ENCODE measurements at regions not wholly inside any gene's neighbourhood (a gene's known extent, or its start where the extent isn't known, plus 50 kb on each side); places are given as distances from the start of the nearest gene placed in this dataset.
A peak's percentile ranks its signal among the peaks of the same experiment; 100 is the strongest.

DNA sequence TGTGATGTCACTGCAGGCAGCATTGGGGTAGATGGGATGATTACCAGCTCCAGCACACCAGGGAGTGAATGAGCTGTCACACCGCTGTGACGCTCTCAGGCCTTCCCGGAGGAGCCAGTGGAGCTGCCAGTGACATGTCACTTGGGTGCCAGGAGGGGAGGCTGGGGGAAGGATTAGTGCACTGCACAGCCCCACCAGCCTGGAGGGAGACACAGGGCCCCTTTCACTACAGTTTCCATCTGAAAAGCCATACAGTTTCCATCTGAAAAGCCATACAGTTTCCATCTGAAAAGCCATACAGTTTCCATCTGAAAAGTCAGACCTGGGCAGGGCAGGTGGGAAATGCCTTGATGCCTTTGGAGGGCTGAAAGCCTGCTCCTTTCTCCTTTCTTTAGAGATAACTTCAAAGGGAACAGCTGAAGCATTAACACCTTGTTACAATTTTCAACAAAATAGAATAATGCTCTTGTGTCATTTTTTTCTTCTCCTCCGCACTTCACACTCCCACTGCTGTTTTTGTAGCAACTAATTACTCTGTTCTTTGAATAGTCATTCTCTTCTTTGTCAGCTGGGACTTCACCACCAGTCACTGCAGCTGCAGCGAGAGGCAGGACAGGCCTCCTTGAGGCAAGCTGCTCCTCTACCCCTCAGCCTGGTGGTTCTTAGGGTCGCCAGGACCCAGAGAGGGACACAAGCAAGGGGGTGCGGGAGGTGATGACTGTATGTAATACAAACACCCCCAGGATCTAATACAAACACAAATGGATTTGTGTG lies 256.9 kb upstream of the RGS6 start:
- DNase-seq (ENCODE audit: low spot score) = no peak
- ATAC-seq = no peak
- intact Hi-C loops (cut with DNase I) = no loop called here

GRCh38 chr14:71675900-71676287 lies 256.3 kb upstream of the RGS6 start:
- DNase-seq (ENCODE audit: low spot score) (no peak), ATAC-seq (no peak)
- intact Hi-C loops (cut with DNase I) = no loop called here

- DNase-seq (ENCODE audit: low spot score) (no peak), ATAC-seq (no peak)
- intact Hi-C loops (cut with DNase I) = no loop called here
Observed at GRCh38 chr14:71680736-71681387, 251.4 kb upstream of the RGS6 start.

DNA sequence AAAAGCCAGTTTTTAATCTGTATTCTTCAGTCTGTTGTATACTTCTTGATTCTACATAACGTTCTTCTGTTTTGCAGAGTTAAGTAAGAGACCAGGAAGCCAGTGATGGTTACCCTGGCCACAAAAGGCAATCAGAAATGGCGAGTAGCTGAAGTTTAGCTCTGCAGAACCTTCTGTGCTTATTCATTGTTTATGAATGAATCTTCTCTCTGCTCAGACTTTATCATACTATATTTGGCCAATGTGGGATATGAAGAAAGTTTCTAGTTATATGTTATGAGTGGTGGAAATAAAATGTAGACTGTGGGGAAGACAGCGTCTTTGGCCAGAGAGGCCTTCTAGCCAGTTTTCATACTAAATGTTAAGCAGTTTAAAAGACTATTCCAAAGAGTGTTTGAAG lies 249.9 kb upstream of the RGS6 start:
- ATAC-seq (no peak), DNase-seq (ENCODE audit: low spot score) (no peak)
- intact Hi-C loops (cut with DNase I) = no loop called here

DNA sequence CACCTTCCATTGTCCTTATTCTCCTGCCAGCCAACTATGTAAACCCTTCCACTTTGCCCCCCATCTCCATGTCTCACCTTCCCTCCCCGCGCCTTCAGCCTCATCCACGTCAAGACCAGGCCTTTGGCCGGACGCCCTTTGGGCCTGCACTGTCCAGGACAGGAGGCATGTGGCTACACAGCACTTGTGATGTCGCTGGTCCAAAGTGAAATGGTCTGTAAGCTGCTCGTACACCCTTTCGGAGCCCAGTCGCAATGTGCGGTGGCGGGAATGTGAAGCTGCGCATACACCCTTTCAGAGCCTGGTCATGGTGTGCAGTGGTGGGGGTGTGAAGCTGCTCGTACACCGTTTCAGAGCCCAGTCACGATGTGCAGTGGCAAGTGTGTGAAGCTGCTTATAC lies 247.9 kb upstream of the RGS6 start:
- ATAC-seq (no peak), DNase-seq (ENCODE audit: low spot score) (no peak)
- intact Hi-C loops (cut with DNase I) = no loop called here

DNA sequence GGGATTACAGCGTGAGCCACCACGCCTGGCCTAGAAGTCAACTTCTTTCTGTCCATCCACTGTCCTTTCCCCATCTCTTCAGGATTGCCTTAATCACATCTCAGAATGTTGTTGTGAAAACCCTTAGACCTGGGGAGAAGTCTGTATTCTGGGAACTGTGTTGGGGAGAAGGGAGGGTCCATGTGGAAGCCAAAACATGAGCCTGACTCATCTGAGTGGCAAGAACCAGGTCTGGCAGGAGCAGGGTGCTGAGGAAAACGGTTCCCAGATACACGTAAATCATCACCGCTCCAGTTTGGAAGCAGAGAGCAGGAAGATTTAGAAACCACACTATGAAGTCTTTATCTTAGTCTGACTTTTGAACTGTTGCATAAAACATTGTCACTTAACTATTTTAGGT lies 245.6 kb upstream of the RGS6 start:
- intact Hi-C loops (cut with DNase I) = no loop called here
- peak; percentile 94 for ATAC-seq
- no peak for DNase-seq (ENCODE audit: low spot score)

GRCh38 chr14:71687166-71687831 lies 244.9 kb upstream of the RGS6 start:
- ATAC-seq (peak; percentile 45), DNase-seq (ENCODE audit: low spot score) (no peak)
- intact Hi-C loops (cut with DNase I) = no loop called here

DNA sequence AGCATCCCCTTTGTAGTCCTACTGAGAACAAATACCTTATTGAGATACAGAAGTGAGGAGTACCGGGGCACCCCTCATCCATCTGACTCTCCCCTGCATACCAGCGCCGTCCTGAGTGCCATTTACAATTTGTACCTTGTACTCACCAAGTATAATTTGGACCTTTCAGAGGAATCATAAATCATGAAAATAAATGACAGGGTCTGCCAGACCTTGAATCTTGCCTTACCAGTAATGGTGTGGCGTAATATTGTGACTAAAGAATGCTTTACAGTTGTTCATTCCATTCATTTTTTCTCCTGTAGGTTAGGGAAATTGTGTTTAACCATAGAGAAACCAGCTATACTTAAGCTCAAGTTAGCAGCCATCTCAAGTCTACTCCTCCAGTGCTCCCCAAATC lies 243.7 kb upstream of the RGS6 start:
- intact Hi-C loops (cut with DNase I) = no loop called here
- ATAC-seq (no peak), DNase-seq (ENCODE audit: low spot score) (no peak)

- no peak for DNase-seq (ENCODE audit: low spot score)
- no peak for ATAC-seq
- intact Hi-C loops (cut with DNase I) = no loop called here
Observed at GRCh38 chr14:71690478-71690877, 241.8 kb upstream of the RGS6 start.

DNA sequence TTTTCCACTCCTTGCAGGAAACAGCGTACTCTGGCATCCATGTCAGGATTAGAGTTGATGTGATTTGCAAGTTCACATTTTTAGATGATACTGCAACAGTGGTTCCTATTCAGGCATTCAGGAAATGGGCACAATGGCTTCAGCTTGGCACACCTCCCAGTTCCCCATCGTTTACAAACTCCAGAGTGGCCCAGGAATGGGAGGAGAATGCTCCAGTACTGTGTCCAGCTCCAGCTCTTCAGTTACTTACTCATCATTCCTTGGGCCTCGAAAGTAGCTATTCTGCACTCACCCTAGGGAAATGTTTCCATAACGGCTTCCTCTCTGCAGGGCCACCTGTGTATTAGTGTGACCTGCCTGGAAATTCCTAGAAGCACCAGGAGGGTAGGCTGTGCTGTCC lies 239.7 kb upstream of the RGS6 start:
- intact Hi-C loops (cut with DNase I) = no loop called here
- ATAC-seq (no peak), DNase-seq (ENCODE audit: low spot score) (no peak)

GRCh38 chr14:71693381-71693780 lies 238.8 kb upstream of the RGS6 start:
- ATAC-seq = peak; percentile 83
- DNase-seq (ENCODE audit: low spot score) = no peak
- intact Hi-C loops (cut with DNase I) = no loop called here

GRCh38 chr14:71694591-71695530 lies 237.4 kb upstream of the RGS6 start:
- no peak for DNase-seq (ENCODE audit: low spot score)
- intact Hi-C loops (cut with DNase I) = no loop called here
- no peak for ATAC-seq

DNA sequence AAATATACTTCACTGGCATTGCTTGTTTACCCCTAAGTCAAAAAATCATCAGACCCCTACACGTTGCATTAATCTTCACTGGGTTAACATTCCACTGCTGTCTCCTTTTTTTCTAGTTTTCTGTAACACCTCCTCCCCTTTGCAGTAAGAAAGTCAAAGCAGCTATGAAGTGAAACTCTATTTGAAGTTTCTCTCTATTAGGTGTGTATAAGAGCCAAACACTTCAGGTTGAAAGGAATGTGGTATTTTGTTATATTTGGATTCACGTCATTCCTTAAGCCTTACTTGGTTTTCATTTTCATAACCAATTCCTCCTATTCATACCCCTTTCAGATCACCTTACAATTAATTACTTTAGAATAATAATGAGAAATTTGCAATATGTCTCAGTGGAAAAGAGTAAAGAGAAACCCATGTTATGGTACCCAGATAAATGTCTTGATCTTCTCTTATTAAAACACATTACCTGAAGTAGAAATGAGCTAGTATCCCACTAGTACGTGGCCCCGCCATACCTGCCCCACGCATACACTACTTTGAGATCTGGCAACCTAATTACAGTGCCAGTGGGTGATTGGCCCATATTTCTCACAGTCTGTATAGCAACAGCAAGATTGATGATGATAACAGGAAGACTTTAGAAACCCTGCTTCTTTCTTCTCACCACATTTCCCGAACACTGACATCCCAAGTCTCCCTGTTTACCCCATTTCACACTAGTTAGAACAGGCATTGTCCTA lies 236.4 kb upstream of the RGS6 start:
- no peak for ATAC-seq
- intact Hi-C loops (cut with DNase I) = no loop called here
- DNase-seq (ENCODE audit: low spot score) = no peak

DNA sequence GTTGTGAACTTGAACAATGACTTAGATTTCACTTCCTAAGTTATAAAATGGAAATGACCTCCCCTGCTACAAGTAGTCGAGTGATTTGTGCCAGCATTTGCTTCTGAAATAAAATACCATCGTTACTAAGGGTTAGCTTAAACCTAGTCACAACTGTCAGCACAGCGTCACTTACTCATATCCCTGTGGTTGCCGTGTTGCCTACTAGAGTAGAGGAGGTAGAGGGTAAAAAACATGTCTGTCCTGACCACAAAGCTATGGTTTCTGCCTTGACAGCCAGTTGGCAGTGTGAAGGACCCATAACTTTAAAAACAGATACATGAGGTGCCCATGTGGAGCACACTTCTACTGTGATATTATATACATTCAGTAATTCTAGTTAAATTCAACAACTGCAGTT lies 234.2 kb upstream of the RGS6 start:
- no peak for ATAC-seq

DNA sequence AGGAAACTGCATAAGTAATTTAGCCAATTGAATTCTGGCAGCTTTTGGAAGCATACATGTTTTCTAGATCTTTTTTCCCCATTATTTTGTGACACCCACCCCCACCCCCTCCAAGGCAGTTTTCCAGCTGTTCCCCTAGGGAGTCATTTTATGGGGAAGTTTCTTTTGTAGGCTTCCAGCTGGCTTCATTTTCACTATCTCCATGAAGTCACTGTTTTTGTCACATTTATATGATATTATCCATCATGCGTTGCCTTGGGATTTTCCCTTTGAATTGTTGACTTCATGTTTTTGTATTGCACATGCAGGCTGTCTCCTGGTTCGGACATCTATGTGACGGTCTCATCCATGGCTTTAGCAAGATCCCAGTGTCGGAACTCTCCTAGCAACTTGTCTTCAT lies 233.6 kb upstream of the RGS6 start:
- ATAC-seq (peak; percentile 59), DNase-seq (ENCODE audit: low spot score) (no peak)
- intact Hi-C loops (cut with DNase I) = no loop called here

More for the DNA sequence above, 234.2 kb upstream of the RGS6 start:
- intact Hi-C loops (cut with DNase I) = no loop called here
- no peak for DNase-seq (ENCODE audit: low spot score)

- ATAC-seq = no peak
- no peak for DNase-seq (ENCODE audit: low spot score)
- intact Hi-C loops (cut with DNase I) = no loop called here
Observed at GRCh38 chr14:71701990-71702389, 230.2 kb upstream of the RGS6 start.

- DNase-seq (ENCODE audit: low spot score) = no peak
- intact Hi-C loops (cut with DNase I) = no loop called here
- ATAC-seq = no peak
Observed at GRCh38 chr14:71702786-71703185, 229.4 kb upstream of the RGS6 start.

- peak; percentile 80 for ATAC-seq
- DNase-seq (ENCODE audit: low spot score) = no peak
- intact Hi-C loops (cut with DNase I) = no loop called here
Observed at GRCh38 chr14:71703477-71703876, 228.8 kb upstream of the RGS6 start.

DNA sequence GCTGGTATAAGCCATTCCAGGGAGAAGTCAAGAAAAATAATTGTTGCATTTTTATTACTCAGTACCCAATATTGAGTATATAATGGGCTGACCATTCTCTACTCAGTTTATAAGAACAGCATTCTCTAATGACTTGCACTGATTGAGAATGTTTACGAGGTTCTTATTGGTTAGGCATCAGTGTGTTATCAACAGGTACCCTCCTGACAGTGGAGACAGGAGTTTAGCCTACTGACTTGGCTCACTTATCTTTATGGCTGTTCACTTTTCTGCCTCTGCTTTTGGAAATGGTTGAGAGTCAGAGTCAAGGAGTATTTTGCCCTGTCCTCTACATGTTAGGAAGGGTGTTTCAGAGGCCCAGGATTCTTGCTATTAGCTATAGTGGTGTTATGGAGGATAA lies 228.0 kb upstream of the RGS6 start:
- ATAC-seq (no peak), DNase-seq (ENCODE audit: low spot score) (no peak)
- intact Hi-C loops (cut with DNase I) = no loop called here
